Spinal cord (tissue), 9 donors: ENCODE measurements at regions not wholly inside any gene's neighbourhood (a gene's known extent, or its start where the extent isn't known, plus 50 kb on each side); places are given as distances from the start of the nearest gene placed in this dataset.

Source experiments
- DNase-seq, 6 donors: peaks; one replicate each; pipeline versions ENCODE4 v3.0.0 to v3.0.0-alpha.2; 2013 to 2015; ENCODE audit warnings: low spot score in 6 of 6, low read depth in 4 of 6
- H3K27ac ChIP-seq: one replicate; pipeline ENCODE4 v1.5.1; 2013; ENCODE audit warnings: low read depth, low read length, control low read depth
- H3K27me3 ChIP-seq: one replicate; pipeline ENCODE4 v1.6.1; 2013; ENCODE audit warnings: low read length; ENCODE audit not compliant: control insufficient read depth, insufficient read depth
- H3K36me3 ChIP-seq: one replicate; pipeline ENCODE4 v1.6.1; 2013; ENCODE audit warnings: low read length; ENCODE audit not compliant: control insufficient read depth, insufficient read depth
- H3K4me1 ChIP-seq: one replicate; pipeline ENCODE4 v1.6.1; 2013; ENCODE audit warnings: low read length; ENCODE audit not compliant: control insufficient read depth, insufficient read depth
- H3K4me3 ChIP-seq: one replicate; pipeline ENCODE4 v1.5.1; 2013; ENCODE audit warnings: low read depth, low read length, control low read depth
- H3K9me3 ChIP-seq: one replicate; pipeline ENCODE4 v1.6.1; 2013; ENCODE audit warnings: low read length; ENCODE audit not compliant: control insufficient read depth, insufficient read depth
- WGBS: methylation state at CpG from one replicate; pipeline ENCODE4 v1.1.5; 2013; ENCODE audit warnings: missing lambda C conversion rate; ENCODE audit not compliant: insufficient coverage; 5-methylcytosine and 5-hydroxymethylcytosine counted together
- donor health status: healthy.

DNA sequence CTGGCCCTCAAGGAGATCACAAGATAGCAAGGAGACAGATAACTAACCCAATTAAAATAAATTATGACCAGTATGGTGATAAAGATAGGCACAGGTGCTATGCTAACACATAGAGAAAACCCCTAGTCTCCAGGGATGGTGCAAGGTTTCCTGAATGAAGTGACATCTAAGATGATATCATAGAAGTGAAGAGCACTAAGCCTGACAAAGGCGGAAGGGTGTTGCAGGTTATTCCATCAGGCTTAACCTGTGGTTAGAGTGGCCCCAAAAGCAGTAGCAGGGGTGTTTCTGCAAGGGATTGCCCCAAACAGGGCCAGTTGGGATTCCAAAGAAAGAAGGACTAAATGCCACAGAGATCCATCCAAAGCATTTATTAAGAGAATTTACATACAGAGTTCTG lies 249.2 kb downstream of the IDS start:
- Histone ChIP-seq H3K4me3 (no peak overlapping the region), H3K27me3 (no peaks in the 10 kb centered on the region), H3K36me3 (no peaks in the 10 kb centered on the region), H3K4me1 (no peaks in the 10 kb centered on the region), H3K9me3 (no peaks in the 10 kb centered on the region), H3K27ac (no peak overlapping the region)
- WGBS: 89% methylated on average over 1 of the region's 1 CpG
- no peak for DNase-seq

GRCh38 chrX:149248073-149248625 lies 257.0 kb downstream of the IDS start:
- Histone ChIP-seq H3K36me3 (no peaks in the 10 kb centered on the region), H3K4me3 (no peak overlapping the region), H3K4me1 (no peaks in the 10 kb centered on the region), H3K9me3 (no peaks in the 10 kb centered on the region), H3K27me3 (no peaks in the 10 kb centered on the region), H3K27ac (no peak overlapping the region)
- DNase-seq: no peak
- WGBS: no CpG with 5 or more reads among the region's 3 CpGs

GRCh38 chrX:149230689-149231088 lies 274.4 kb downstream of the IDS start:
- no peak overlapping the region for H3K27ac ChIP-seq
- no peak for DNase-seq
- H3K4me3 ChIP-seq: no peak overlapping the region
- 74% methylated on average over 2 of the region's 2 CpGs for WGBS
- H3K4me1 ChIP-seq: no peaks in the 10 kb centered on the region
- no peaks in the 10 kb centered on the region for H3K9me3 ChIP-seq
- H3K36me3 ChIP-seq: no peaks in the 10 kb centered on the region
- no peaks in the 10 kb centered on the region for H3K27me3 ChIP-seq

- H3K4me1 ChIP-seq: no peaks in the 10 kb centered on the region
- WGBS: 39% methylated on average over 2 of the region's 2 CpGs
Observed at GRCh38 chrX:149223854-149224253, 281.3 kb downstream of the IDS start.

DNA sequence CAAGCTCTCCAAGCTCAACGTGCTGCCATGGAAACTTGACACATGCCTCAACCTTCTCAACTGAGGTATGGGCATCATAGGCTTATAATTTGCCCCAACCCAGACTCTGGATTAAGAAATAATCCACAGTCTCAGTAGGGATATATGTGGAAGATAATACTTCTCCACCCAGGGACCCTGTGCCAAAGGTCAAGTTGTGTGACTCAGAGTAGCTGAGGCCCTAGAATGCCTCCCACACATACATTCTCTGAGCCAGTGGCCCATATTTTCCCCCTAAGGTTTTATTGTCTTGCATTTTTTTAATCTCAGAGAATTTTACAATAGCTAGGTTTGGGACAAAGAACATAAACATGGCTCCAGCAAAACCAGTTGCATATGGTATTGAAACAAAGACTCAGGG lies 283.1 kb downstream of the IDS start:
- no peaks in the 10 kb centered on the region for H3K27me3 ChIP-seq
- H3K4me3 ChIP-seq: no peak overlapping the region
- no peak overlapping the region for H3K27ac ChIP-seq
- H3K36me3 ChIP-seq: no peaks in the 10 kb centered on the region
- H3K9me3 ChIP-seq: no peaks in the 10 kb centered on the region
- WGBS: 40% methylated on average over 1 of the region's 1 CpG
- DNase-seq: no peak
- H3K4me1 ChIP-seq: no peaks in the 10 kb centered on the region

More at GRCh38 chrX:149223854-149224253, 281.3 kb downstream of the IDS start:
- no peaks in the 10 kb centered on the region for H3K36me3 ChIP-seq
- H3K4me3 ChIP-seq: no peak overlapping the region
- no peak overlapping the region for H3K27ac ChIP-seq
- no peaks in the 10 kb centered on the region for H3K9me3 ChIP-seq
- no peak for DNase-seq
- H3K27me3 ChIP-seq: no peaks in the 10 kb centered on the region

DNA sequence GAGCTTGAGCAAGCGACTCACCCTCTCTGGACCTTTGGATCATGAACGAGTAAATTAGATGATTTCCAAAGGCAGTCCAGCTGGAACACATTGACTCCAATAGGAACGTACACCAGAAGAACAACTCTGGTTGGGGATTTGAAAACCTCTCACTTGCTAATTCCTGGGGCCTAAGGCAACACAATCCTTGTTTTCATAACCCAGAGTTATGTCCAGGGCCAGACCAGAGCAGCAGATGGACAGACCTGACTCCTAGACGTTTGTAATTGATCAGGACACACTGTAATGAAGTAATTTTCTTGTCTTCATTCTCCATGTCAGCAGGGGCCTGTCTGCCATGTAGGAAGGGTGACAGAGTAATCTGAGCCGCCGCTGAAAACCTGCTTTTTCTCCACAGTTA lies 283.9 kb downstream of the IDS start:
- H3K27me3 ChIP-seq: no peaks in the 10 kb centered on the region
- H3K27ac ChIP-seq: no peak overlapping the region
- H3K4me1 ChIP-seq: no peaks in the 10 kb centered on the region
- WGBS: 23% methylated on average over 3 of the region's 6 CpGs
- peak in 1 of 6 donors; percentile 19 for DNase-seq
- H3K9me3 ChIP-seq: no peaks in the 10 kb centered on the region
- H3K4me3 ChIP-seq: no peak overlapping the region
- H3K36me3 ChIP-seq: no peaks in the 10 kb centered on the region

DNA sequence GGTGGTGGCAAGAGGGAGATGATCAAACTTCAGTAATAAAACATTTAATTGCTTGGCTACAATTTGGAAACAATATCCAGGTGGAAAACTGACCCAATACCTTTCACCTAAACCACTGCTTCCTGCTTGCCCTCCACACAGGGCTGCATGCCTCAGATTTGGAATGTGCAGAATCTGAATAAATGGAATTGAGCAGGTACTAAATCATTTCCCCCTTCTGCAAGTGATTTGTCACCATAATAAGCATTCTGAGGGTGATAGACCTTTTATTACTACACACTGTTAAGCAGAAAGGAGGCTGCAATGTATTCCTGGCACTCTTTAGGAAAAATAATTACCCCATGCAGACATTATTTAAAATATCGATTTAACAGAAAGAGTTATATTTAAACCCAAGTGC lies 291.8 kb downstream of the IDS start:
- H3K36me3 ChIP-seq: no peaks in the 10 kb centered on the region
- H3K4me3 ChIP-seq: no peak overlapping the region
- no peaks in the 10 kb centered on the region for H3K9me3 ChIP-seq
- no peaks in the 10 kb centered on the region for H3K27me3 ChIP-seq
- no peaks in the 10 kb centered on the region for H3K4me1 ChIP-seq
- no peak overlapping the region for H3K27ac ChIP-seq
- no CpG with 5 or more reads among the region's 1 CpG for WGBS
- peak in 1 of 6 donors; percentile 27 for DNase-seq

DNA sequence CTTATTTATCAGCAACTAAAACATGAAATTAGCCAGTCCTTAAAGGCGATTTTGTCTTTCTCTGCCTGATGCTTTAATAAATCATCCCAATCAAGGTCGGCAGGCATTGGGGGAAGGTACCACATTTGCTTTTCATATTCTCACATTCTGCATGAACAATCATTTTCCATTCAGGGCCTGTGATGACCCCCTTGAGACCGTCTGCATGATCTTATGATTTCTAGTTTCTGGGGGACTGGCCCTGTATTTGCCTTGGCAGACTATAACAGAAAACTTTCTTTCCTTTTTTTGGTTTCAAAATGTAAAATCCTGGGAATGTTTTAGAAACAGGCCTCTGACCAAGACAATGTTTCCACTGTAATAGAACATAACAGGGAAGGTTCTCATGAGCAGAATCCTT lies 296.8 kb downstream of the IDS start:
- 42% methylated on average over 2 of the region's 3 CpGs for WGBS
- H3K27me3 ChIP-seq: no peaks in the 10 kb centered on the region

DNA sequence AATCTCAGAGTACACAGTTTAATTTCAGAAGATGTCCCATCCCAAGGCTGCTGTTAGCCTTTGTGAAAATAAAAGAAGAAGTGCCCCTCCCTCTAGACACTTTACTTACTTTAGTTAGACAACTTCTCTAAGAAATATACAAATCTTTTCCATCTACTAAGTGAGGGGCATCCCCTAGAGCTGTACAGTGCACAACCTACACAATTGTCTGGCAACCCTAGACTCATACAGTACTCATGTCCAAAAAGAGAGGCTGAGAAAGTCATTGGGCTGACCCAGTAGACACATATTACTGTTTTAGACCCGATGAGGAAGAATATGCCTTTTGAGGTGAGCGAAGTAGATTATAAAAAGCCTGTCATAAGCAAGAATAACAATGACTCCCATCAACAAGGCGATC lies 297.6 kb downstream of the IDS start:
- no peak for DNase-seq
- 69% methylated on average over 2 of the region's 3 CpGs for WGBS
- no peaks in the 10 kb centered on the region for H3K36me3 ChIP-seq

More for the DNA sequence above, 296.8 kb downstream of the IDS start:
- peak in 1 of 6 donors; percentile 8 for DNase-seq
- Histone ChIP-seq H3K27ac (no peak overlapping the region), H3K4me1 (no peaks in the 10 kb centered on the region), H3K9me3 (no peaks in the 10 kb centered on the region), H3K4me3 (no peak overlapping the region), H3K36me3 (no peaks in the 10 kb centered on the region)

GRCh38 chrX:149205937-149206336 lies 299.2 kb downstream of the IDS start:
- Histone ChIP-seq H3K27ac (no peak overlapping the region), H3K36me3 (no peaks in the 10 kb centered on the region), H3K27me3 (no peaks in the 10 kb centered on the region), H3K4me1 (no peaks in the 10 kb centered on the region), H3K4me3 (no peak overlapping the region), H3K9me3 (no peaks in the 10 kb centered on the region)
- WGBS: 36% methylated on average over 1 of the region's 1 CpG
- no peak for DNase-seq

More for the DNA sequence above, 297.6 kb downstream of the IDS start:
- H3K4me3 ChIP-seq: no peak overlapping the region
- no peaks in the 10 kb centered on the region for H3K4me1 ChIP-seq
- no peaks in the 10 kb centered on the region for H3K9me3 ChIP-seq
- H3K27ac ChIP-seq: no peak overlapping the region
- H3K27me3 ChIP-seq: no peaks in the 10 kb centered on the region
